ENCODE measurements at regions not wholly inside any gene's neighbourhood (a gene's known extent, or its start where the extent isn't known, plus 50 kb on each side); places are given as distances from the start of the nearest gene placed in this dataset.
A peak's percentile ranks its signal among the peaks of the same experiment; 100 is the strongest.

- H3K27me3 ChIP-seq (ENCODE audit: control insufficient read depth in 2 of 2, insufficient read depth in 2 of 2, low read length in 2 of 2), result no peaks in the 10 kb centered on the region
- Mint-ChIP-seq H3K27ac (no peak overlapping the region), H3K36me3 (peaks cover 0 to 22% (median 14%) of the 10 kb centered on the region in 5 donors), H3K4me3 (no peak overlapping the region), H3K9me3 (peaks cover 3 to 47% (median 16%) of the 10 kb centered on the region in 11 donors), H3K27me3 (no peaks in the 10 kb centered on the region), H3K4me1 (no peaks in the 10 kb centered on the region)
- no peak overlapping the region for H3K4me3 ChIP-seq (ENCODE audit: low read length)
- CTCF ChIA-PET, result no interaction called here
- no peaks in the 10 kb centered on the region for H3K4me1 ChIP-seq (ENCODE audit: control insufficient read depth in 2 of 2, insufficient read depth in 2 of 2, low read length in 2 of 2)
- no peak overlapping the region for H3K27ac ChIP-seq (ENCODE audit: low read depth, low read length)
- no peaks in the 10 kb centered on the region for H3K9me3 ChIP-seq (ENCODE audit: control insufficient read depth in 2 of 3, low read length in 3 of 3)
- ATAC-seq (no peak), DNase-seq (no peak)
- H3K36me3 ChIP-seq (ENCODE audit: control insufficient read depth in 2 of 3, insufficient read depth in 3 of 3, low read length in 3 of 3), result no peaks in the 10 kb centered on the region
- POLR2A ChIA-PET, result no interaction called here
- intact Hi-C loops (cut with micrococcal nuclease), result no loop called here
These were observed 86.9 kb upstream of the ZC3H15 start for GRCh38 chr2:186399082-186399644.

- Mint-ChIP-seq H3K9me3 (peaks cover 3 to 36% (median 17%) of the 10 kb centered on the region in 11 donors), H3K27me3 (no peaks in the 10 kb centered on the region), H3K36me3 (peaks cover 0 to 53% (median 39%) of the 10 kb centered on the region in 5 donors), H3K4me3 (no peak overlapping the region), H3K27ac (no peak overlapping the region), H3K4me1 (no peaks in the 10 kb centered on the region)
- Histone ChIP-seq H3K27ac (ENCODE audit: low read depth, low read length) (no peak overlapping the region), H3K27me3 (ENCODE audit: control insufficient read depth in 2 of 2, insufficient read depth in 2 of 2, low read length in 2 of 2) (no peaks in the 10 kb centered on the region), H3K9me3 (ENCODE audit: control insufficient read depth in 2 of 3, low read length in 3 of 3) (no peaks in the 10 kb centered on the region), H3K4me1 (ENCODE audit: control insufficient read depth in 2 of 2, insufficient read depth in 2 of 2, low read length in 2 of 2) (no peaks in the 10 kb centered on the region), H3K4me3 (ENCODE audit: low read length) (no peak overlapping the region), H3K36me3 (ENCODE audit: control insufficient read depth in 2 of 3, insufficient read depth in 3 of 3, low read length in 3 of 3) (no peaks in the 10 kb centered on the region)
- DNase-seq (no peak), ATAC-seq (no peak)
- POLR2A ChIA-PET, result no interaction called here
- CTCF ChIA-PET, result no interaction called here
- intact Hi-C loops (cut with micrococcal nuclease), result no loop called here
These were observed 80.2 kb upstream of the ZC3H15 start for GRCh38 chr2:186405842-186406241.

DNA sequence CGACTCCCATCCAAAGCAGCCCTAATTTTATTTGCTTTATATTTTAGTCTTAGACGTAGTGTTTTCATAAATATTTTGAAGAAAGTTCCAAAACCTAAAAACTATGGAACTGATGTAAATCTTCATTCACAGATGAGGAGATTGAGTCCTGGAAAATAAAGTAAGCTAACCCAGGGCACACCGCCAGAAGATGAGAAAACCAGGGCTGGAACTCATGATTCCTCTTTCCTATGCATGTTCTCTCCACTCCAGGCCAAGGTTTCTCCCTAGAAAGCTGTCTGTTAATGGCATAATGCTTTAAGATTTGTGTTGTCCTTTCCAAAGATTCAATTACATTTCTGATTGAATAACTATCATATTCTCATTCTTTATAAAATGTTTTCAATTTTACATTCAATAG, 78.4 kb upstream of the ZC3H15 start:
- Mint-ChIP-seq H3K36me3 (peaks cover 0 to 65% (median 50%) of the 10 kb centered on the region in 5 donors), H3K27ac (no peak overlapping the region), H3K4me1 (no peaks in the 10 kb centered on the region), H3K9me3 (peaks cover 6 to 36% (median 18%) of the 10 kb centered on the region in 11 donors), H3K4me3 (no peak overlapping the region), H3K27me3 (peaks cover 0 to 5% (median 0%) of the 10 kb centered on the region in 5 donors)
- Histone ChIP-seq H3K27me3 (ENCODE audit: control insufficient read depth in 2 of 2, insufficient read depth in 2 of 2, low read length in 2 of 2) (no peaks in the 10 kb centered on the region), H3K9me3 (ENCODE audit: control insufficient read depth in 2 of 3, low read length in 3 of 3) (no peaks in the 10 kb centered on the region), H3K36me3 (ENCODE audit: control insufficient read depth in 2 of 3, insufficient read depth in 3 of 3, low read length in 3 of 3) (no peaks in the 10 kb centered on the region), H3K4me3 (ENCODE audit: low read length) (no peak overlapping the region), H3K4me1 (ENCODE audit: control insufficient read depth in 2 of 2, insufficient read depth in 2 of 2, low read length in 2 of 2) (no peaks in the 10 kb centered on the region), H3K27ac (ENCODE audit: low read depth, low read length) (no peak overlapping the region)
- no peak for ATAC-seq
- intact Hi-C loops (cut with micrococcal nuclease), result no loop called here
- ChIA-PET CTCF (no interaction called here), POLR2A (no interaction called here)
- DNase-seq, result no peak

- intact Hi-C loops (cut with micrococcal nuclease), result no loop called here
- Mint-ChIP-seq H3K4me3 (no peak overlapping the region), H3K4me1 (no peaks in the 10 kb centered on the region), H3K27me3 (peaks cover 0 to 5% (median 0%) of the 10 kb centered on the region in 5 donors), H3K36me3 (peaks cover 0 to 66% (median 53%) of the 10 kb centered on the region in 5 donors), H3K9me3 (peaks cover 0 to 23% (median 7%) of the 10 kb centered on the region in 11 donors), H3K27ac (no peak overlapping the region)
- no peaks in the 10 kb centered on the region for H3K9me3 ChIP-seq (ENCODE audit: control insufficient read depth in 2 of 3, low read length in 3 of 3)
- H3K27ac ChIP-seq (ENCODE audit: low read depth, low read length), result no peak overlapping the region
- DNase-seq, result no peak
- H3K4me1 ChIP-seq (ENCODE audit: control insufficient read depth in 2 of 2, insufficient read depth in 2 of 2, low read length in 2 of 2), result no peaks in the 10 kb centered on the region
- no peaks in the 10 kb centered on the region for H3K27me3 ChIP-seq (ENCODE audit: control insufficient read depth in 2 of 2, insufficient read depth in 2 of 2, low read length in 2 of 2)
- no peak for ATAC-seq
- H3K4me3 ChIP-seq (ENCODE audit: low read length), result no peak overlapping the region
- ChIA-PET POLR2A (no interaction called here), CTCF (no interaction called here)
- no peaks in the 10 kb centered on the region for H3K36me3 ChIP-seq (ENCODE audit: control insufficient read depth in 2 of 3, insufficient read depth in 3 of 3, low read length in 3 of 3)
These were observed 75.3 kb upstream of the ZC3H15 start for GRCh38 chr2:186410802-186411201.

GRCh38 chr2:186422226-186422625, 63.8 kb upstream of the ZC3H15 start:
- Mint-ChIP-seq H3K9me3 (no peaks in the 10 kb centered on the region), H3K27me3 (peaks cover 0 to 5% (median 0%) of the 10 kb centered on the region in 5 donors), H3K27ac (no peak overlapping the region), H3K4me3 (no peak overlapping the region), H3K36me3 (peaks cover 0 to 26% (median 14%) of the 10 kb centered on the region in 5 donors), H3K4me1 (peaks cover 7 to 21% (median 19%) of the 10 kb centered on the region in 7 donors)
- ChIA-PET CTCF (no interaction called here), POLR2A (no interaction called here)
- Histone ChIP-seq H3K27me3 (ENCODE audit: control insufficient read depth in 2 of 2, insufficient read depth in 2 of 2, low read length in 2 of 2) (no peaks in the 10 kb centered on the region), H3K4me1 (ENCODE audit: control insufficient read depth in 2 of 2, insufficient read depth in 2 of 2, low read length in 2 of 2) (peaks cover 5 to 9% of the 10 kb centered on the region in 2 donors), H3K27ac (ENCODE audit: low read depth, low read length) (no peak overlapping the region), H3K4me3 (ENCODE audit: low read length) (no peak overlapping the region), H3K36me3 (ENCODE audit: control insufficient read depth in 2 of 3, insufficient read depth in 3 of 3, low read length in 3 of 3) (peaks cover 0 to 4% (median 0%) of the 10 kb centered on the region in 3 experiments), H3K9me3 (ENCODE audit: control insufficient read depth in 2 of 3, low read length in 3 of 3) (no peaks in the 10 kb centered on the region)
- intact Hi-C loops (cut with micrococcal nuclease), result no loop called here
- ATAC-seq (no peak), DNase-seq (no peak)

DNA sequence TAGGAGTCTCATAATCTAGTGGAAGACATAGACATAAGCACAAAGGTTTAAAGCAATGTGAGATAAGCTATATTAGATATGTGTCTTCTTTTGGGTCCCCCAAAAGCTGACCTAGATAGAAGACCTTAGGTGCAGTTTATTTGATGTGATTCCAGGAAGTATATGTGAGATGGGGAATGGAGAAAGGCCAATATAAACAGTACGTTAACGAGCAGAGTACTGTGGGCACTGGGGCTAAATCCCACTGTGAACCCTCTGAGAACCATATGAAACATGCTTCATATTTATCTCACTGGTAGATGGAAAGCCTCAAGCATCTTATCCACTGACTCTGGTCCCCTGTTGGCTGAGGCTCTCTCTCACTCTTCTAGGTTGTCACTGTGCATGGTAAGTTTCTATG, 62.6 kb upstream of the ZC3H15 start:
- peaks cover 7 to 27% (median 23%) of the 10 kb centered on the region in 7 donors for H3K4me1 Mint-ChIP-seq
- H3K4me3 Mint-ChIP-seq, result no peak overlapping the region
- H3K27me3 ChIP-seq (ENCODE audit: control insufficient read depth in 2 of 2, insufficient read depth in 2 of 2, low read length in 2 of 2), result no peaks in the 10 kb centered on the region
- H3K27ac ChIP-seq (ENCODE audit: low read depth, low read length), result no peak overlapping the region
- POLR2A ChIA-PET, result no interaction called here
- no peaks in the 10 kb centered on the region for H3K36me3 ChIP-seq (ENCODE audit: control insufficient read depth in 2 of 3, insufficient read depth in 3 of 3, low read length in 3 of 3)
- peaks cover 5 to 9% of the 10 kb centered on the region in 2 donors for H3K4me1 ChIP-seq (ENCODE audit: control insufficient read depth in 2 of 2, insufficient read depth in 2 of 2, low read length in 2 of 2)
- CTCF ChIA-PET, result no interaction called here
- DNase-seq, result no peak
- ATAC-seq, result no peak
- H3K4me3 ChIP-seq (ENCODE audit: low read length), result no peak overlapping the region
- intact Hi-C loops (cut with micrococcal nuclease), result no loop called here
- no peaks in the 10 kb centered on the region for H3K27me3 Mint-ChIP-seq
- no peak overlapping the region for H3K27ac Mint-ChIP-seq
- H3K9me3 Mint-ChIP-seq, result no peaks in the 10 kb centered on the region
- H3K36me3 Mint-ChIP-seq, result peaks cover 0 to 14% (median 3%) of the 10 kb centered on the region in 5 donors
- no peaks in the 10 kb centered on the region for H3K9me3 ChIP-seq (ENCODE audit: control insufficient read depth in 2 of 3, low read length in 3 of 3)

- Mint-ChIP-seq H3K27me3 (no peaks in the 10 kb centered on the region), H3K36me3 (peaks cover 0 to 9% (median 0%) of the 10 kb centered on the region in 5 donors), H3K9me3 (no peaks in the 10 kb centered on the region), H3K4me1 (peaks cover 7 to 31% (median 26%) of the 10 kb centered on the region in 7 donors), H3K27ac (peak overlapping the region in 2 of 9 donors; percentile 9 to 15), H3K4me3 (no peak overlapping the region)
- Histone ChIP-seq H3K36me3 (ENCODE audit: control insufficient read depth in 2 of 3, insufficient read depth in 3 of 3, low read length in 3 of 3) (no peaks in the 10 kb centered on the region), H3K27ac (ENCODE audit: low read depth, low read length) (no peak overlapping the region), H3K9me3 (ENCODE audit: control insufficient read depth in 2 of 3, low read length in 3 of 3) (no peaks in the 10 kb centered on the region), H3K4me1 (ENCODE audit: control insufficient read depth in 2 of 2, insufficient read depth in 2 of 2, low read length in 2 of 2) (peaks cover 5 to 9% of the 10 kb centered on the region in 2 donors), H3K27me3 (ENCODE audit: control insufficient read depth in 2 of 2, insufficient read depth in 2 of 2, low read length in 2 of 2) (no peaks in the 10 kb centered on the region), H3K4me3 (ENCODE audit: low read length) (no peak overlapping the region)
- no peak for ATAC-seq
- CTCF ChIA-PET, result no interaction called here
- no peak for DNase-seq
- intact Hi-C loops (cut with micrococcal nuclease), result no loop called here
- POLR2A ChIA-PET, result no interaction called here
These were observed 61.8 kb upstream of the ZC3H15 start for GRCh38 chr2:186424265-186424664.

Measured in naive thymus-derived CD4-positive, alpha-beta T cell (primary cell).